Stimulated activated CD4-positive, alpha-beta T cell treated with anti-CD3 and anti-CD28 coated beads, Interleukin-12 subunit alpha, Interleukin-12 subunit beta, amount 100 ng/mL, for 48 hours (primary cell): ENCODE measurements at regions not wholly inside any gene's neighbourhood (a gene's known extent, or its start where the extent isn't known, plus 50 kb on each side); places are given as distances from the start of the nearest gene placed in this dataset.
"Not testable (repeated sequence)": the region's sequence is repeated elsewhere in the genome, so short reads cannot be mapped to it uniquely, and the experiment has no call there.

Source experiments
- DNase-seq, 3 donors: peaks; one replicate each; pipeline ENCODE4 v3.0.0-alpha.2; 2020; ENCODE audit warnings: low read depth in 2 of 3, low spot score in 1 of 3

DNA sequence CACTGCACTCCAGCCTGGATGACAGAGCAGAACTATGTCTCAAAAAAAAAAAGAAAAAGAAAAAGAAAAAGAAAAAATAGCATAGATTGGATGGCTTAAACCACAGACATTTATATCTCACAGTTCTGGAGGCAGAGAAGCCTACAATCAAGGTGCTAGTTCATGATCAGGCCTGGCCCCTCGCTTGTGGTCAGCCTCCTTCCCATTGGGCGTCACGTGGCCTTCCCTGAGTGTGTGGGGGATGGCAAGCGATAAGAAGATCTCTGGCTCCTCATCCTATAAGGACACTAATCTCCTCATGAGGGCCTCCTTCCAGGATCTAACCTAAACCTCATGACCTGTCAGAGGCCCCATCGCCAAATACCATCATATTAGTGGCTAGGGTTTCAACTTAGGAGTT, 320.2 kb upstream of the SPATA31A3 start:
- DNase-seq: not testable (repeated sequence)

DNA sequence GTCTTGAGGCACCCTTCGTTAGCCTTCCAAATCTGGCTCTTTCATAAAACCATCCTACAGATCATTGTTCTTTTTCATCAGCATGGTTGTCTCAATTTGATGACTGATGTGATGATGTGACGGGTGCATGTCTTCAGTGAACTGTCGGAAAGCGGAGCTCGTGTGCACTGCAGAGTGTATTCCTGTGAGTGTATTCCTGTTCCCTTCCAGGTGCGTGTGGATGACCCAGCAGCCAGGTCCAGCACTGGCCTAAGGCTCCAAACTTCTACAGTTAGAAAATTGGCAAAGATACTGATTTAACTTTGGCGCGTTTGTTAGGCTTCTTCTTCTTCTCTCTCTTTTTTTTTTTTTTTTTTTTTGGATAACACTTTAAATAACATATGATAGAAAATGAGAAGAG, 314.8 kb upstream of the SPATA31A3 start:
- not testable (repeated sequence) for DNase-seq

DNA sequence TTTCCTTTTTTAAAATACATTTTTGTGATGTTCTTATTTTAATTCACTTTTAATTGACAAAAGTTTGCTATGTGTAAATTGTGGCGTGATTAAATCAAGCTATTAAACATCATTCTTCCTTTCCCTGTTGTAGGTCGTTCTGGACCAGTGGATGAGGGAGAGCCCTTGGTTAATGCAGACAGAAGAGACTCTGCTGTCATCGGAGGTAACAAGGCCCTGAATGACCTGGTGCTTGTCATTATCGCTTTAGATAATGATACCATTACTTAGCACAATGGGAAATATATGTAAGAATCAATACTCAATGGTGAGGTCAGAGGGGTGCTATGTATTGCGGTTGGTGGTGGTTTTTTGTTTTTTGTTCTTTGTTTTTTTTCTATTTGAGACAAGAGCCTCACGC, 296.4 kb upstream of the SPATA31A3 start:
- not testable (repeated sequence) for DNase-seq

DNA sequence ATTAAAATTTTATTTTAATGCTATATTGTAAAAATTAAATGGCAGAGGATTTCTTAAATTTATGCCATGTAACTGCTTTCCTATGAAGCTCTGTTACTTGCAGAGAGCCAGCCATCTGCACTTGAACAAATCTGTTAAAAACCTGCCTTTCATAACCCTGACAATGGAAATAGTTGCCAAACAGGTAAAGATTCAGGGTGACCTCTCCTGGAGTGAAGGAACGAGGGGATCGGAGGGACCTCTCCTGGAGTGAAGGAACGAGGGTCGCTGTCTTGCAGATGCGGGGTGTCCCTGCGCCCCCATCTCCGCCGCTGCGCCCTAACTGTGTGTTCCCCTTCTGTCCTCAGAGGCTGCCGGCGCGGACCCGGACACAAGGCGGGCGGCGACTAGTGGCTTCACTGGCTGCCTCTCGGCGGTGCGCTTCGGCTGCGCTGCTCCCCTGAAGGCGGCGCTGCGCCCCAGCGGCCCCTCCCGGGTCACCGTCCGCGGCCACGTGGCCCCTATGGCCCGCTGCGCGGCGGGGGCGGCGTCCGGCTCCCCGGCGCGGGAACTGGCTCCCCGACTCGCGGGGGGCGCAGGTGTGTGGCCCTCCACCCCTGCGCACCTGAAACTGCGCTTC, 295.9 kb upstream of the SPATA31A3 start:
- DNase-seq: not testable (repeated sequence)

DNA sequence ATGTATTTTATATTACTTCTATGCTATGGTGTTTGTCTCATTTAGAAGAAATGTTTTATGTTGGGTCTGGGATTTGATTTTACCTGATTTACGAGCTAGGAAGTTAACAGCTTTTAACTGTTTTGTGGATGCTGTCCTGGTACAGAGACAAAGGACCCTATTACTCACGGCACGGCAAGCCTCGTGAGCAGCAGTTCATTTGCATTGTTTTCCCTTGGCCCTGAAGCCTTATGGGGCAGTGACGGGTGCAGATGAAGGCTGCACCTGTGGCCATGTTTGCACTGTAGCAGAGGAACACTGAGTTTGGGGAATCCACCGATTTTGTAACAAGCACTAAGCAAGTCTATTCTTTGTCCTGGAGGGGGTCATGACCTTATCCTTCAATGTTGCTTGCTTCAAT, 291.9 kb upstream of the SPATA31A3 start:
- not testable (repeated sequence) for DNase-seq

DNA sequence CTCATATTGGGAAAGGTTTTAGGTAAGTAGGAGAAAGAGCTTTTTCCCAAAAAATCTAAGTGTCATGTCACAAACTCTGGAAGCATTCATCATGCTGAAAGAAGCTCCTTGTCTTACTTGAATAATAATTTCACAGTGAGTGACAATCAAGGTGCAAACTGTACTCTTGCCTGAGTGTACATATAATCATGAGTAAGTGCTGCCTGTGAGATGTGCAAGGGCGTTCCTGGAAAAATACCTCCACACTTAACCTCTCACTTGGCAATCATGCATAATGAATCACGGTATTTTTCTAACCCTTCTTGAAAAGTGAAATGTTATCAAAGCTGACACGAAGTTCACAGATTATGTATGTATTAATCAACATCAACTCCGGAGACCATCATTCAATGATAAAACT, 289.2 kb upstream of the SPATA31A3 start:
- not testable (repeated sequence) for DNase-seq

DNA sequence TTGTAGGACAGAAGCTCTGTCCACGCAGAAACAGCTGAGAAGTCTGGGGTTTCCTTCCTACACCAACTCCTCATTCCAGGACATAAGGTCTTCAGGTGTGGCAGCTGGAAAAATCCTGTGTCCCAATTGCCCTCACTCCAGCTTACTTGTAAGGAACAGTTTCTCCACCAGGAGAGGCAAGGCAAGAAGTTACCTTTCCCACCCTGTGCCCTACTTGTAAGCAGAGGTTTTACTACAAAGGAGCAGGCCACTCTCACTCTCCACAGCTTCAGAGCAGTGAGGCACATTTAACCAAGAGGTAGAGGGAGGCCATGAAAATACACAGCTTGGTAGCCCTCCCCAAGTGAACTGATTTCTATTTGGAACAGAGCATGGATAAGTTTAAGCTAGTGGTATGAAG, 277.3 kb upstream of the SPATA31A3 start:
- not testable (repeated sequence) for DNase-seq

DNA sequence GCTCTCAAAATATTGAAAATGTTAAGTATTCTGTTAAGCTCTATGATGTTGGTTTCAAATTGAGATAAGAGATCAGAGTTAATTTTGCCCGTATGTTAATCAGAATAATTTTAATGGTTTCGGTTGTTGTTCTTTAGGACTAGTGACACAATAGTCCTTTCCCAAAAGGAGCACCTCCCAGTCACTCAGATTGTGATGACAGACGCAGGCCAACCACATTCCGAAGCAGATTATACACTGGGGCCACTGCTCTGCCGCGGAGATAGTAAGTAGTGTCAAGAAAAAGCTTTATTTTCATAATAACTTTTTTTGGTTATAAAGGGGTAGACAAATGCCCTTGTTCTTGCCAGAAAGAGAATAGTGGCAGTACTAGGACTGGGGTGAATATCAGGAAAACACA, 265.5 kb upstream of the SPATA31A3 start:
- DNase-seq: not testable (repeated sequence)

DNA sequence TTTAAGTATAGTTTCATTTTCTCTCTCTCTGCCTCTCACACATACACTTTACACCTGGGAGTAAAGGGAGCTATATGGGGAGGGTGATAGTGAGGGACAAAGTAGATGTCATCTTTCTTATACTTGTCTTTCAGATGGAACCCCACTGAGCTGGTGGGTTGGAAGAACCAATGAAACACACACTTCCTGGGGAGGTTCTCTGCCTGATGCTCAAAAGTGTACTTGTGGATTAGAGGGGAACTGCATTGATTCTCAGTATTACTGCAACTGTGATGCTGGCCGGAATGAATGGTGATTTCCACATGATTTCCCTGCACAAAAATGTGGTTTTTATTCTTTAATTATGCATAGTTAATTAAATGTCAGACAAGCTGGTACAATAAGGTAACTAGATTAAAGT, 256.6 kb upstream of the SPATA31A3 start:
- not testable (repeated sequence) for DNase-seq

DNA sequence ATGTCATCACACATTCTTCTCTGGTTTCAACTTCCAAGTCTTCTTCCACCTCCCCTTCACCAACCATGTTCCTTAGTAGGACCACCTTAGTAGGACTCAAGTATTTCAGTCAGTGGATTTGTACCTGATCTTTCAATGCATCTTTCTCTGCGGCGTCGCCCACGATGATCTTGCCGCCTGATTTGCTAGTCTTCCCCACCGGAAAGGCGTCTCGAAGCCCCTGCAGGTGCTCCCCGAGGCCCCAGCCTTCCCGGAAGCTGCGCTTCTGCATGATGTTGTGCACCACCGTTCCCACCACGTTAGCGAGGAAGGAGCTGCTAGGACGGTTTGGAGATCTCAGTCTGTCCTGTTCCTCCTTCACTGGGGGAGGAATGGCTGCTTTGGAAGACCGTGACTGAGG, 219.7 kb upstream of the SPATA31A3 start:
- not testable (repeated sequence) for DNase-seq

DNA sequence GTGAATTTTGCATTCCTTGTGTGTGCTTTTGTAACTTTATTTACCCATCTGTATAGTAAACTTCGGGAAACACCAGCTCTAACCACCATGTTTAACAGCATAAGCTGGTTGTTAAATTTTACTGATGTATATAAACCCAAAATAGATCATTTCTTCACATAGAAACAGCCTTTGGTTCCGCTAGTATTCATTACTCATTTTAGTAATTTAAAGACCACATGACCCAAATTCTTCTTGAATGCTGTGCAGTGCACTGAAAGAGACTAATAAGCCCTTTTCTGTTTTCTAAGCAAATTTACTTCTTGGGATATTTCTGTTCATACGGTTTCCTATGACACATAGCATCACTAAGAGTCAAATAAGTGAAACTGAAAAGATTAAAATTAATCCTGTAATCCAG, 218.5 kb upstream of the SPATA31A3 start:
- DNase-seq: not testable (repeated sequence)

DNA sequence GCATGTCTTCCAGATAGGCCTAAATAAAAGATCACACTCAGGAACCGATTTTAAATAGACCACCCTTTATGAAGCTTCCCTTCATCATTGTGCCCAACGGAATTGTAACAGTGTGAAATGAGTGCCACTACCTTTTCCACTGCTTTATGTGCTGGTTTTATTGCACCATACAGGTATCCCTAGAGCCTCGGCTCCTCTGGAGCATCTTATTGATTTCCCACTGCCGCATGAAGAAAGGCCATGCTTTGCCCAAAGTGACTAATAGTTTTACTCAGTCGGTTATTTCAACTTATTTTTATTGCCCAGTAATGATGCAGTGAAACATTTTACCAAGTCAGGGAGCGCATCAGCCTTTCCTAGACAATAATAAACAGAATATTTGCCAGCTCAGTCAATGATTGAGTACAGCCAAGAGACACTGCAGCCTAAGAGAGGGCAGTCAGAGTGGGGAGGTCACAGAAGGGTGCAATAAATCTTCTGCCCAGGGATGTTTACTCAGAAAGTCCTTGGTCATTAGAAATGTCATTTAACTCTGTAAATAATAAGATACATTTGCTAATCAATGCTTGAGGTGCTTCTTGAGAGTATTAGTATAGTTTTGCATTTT, 216.6 kb upstream of the SPATA31A3 start:
- DNase-seq: not testable (repeated sequence)

DNA sequence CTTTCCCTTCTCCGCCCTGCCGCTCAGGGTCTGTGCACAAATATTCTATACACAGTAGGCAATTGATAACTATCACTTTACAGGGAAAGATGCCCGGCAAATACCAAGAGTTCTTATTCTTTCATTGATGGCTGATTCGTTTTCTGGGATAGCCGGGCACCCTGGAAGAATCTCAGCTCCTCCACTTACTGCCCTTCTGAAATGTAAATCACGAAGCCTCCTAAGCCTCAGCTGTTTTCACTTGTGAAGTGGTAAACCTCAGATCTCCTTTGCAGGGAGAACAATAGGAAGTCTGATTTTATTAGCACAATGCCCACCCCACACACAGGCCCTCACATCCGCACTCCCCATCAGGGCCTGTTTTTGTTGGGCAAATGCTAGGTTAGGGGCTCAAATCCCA, 203.8 kb upstream of the SPATA31A3 start:
- not testable (repeated sequence) for DNase-seq

DNA sequence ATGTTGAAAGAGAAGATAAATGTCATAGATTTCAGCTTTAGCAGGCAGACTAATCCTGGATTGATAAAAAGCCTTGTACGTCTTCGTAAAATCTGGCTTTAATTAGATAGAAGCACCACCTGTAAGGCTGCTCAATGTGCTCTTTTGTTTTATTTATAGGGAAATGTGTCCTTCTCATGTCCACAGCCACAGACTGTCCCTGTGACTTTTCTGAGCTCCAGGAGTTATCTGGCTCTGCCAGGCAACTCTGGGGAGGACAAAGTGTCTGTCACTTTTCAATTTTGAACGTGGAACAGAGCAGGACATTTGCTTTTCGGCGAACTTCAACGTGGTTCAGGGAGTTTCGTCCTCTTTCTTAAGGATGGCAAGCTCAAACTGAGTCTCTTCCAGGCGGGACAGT, 203.0 kb upstream of the SPATA31A3 start:
- not testable (repeated sequence) for DNase-seq

DNA sequence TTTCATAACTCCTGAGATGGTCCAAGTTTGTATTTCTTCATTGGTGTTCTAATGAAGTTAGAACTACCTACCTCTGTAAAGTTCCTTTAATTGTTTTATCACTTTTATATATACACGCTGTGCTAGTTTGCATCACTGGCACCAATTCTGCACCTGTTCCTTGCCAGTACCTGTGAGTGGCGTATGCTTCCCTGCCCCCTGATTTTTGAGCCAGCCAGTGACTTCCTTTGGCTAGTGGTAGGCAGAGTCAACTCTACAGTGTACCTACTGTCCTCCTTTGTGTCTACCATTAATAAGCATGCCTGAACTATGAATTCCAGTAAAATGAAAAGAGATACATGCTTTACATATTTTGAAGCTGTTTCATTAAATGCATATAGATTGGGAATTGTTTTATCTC, 186.8 kb upstream of the SPATA31A3 start:
- not testable (repeated sequence) for DNase-seq

DNA sequence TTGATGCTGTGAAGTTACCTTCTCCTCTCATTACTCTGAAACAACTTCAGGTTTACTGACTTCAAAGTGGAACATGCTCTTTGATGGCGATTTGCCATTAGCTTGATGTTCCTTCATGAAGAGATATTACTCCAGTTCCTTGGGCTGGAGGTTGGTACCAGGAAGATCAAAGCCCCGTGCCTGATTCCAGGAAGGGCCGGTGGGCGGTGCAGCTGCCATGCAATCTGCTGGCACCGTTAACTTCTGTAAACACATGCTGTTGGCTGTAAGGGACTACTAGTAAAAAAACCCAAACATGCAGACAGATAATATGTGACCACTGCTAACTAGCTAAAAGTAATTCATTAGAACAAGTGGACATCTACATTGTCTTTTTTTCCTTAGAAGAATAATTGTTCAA, 182.8 kb upstream of the SPATA31A3 start:
- not testable (repeated sequence) for DNase-seq

DNA sequence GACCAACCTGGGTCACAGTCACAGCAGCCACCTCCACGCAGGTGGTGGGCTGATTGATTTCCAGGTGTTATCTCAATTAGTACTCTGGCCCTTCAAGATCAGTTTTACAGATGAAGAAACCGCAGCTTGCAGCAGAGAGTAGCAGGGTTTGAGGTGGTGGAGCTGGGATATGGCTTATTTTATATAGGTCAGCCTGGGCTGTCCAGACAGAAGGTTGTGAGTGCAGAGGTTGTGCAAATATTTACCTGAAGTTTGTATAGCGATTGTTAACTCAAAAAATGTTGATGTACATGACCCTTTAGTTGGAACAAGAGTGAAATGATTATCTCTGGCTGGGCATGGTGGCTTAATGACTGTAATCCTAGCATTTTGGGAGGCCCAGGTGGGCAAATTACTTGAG, 179.4 kb upstream of the SPATA31A3 start:
- DNase-seq: not testable (repeated sequence)

DNA sequence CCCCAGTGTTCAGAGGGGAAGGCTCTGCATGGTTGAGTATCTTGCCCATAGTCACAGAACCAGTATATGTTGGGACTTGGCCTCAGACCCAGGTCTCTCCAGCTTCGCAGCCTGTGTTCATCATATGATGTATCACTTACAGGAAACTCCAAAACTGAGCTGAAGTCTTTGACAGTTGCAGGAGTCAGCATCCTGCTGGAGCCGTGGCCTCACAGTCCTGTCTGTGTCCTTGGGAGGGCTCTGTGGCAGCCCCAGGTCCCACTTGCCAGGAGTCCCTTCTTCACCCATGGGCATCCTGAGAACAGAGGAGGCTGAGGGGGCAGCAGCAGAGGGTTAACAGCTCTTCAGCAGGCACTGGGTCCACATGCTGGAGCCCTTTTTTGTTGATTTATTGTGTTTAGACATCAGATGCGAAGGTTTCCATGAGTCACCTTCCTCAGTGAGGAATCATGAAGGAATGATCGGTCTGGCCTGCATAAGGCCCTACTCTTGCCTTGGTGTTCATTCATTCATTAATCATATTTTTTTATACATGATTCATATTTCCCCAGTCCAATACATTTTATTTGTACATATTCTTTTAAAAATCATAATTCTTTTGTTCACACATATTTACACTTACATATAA, 176.3 kb upstream of the SPATA31A3 start:
- not testable (repeated sequence) for DNase-seq

DNA sequence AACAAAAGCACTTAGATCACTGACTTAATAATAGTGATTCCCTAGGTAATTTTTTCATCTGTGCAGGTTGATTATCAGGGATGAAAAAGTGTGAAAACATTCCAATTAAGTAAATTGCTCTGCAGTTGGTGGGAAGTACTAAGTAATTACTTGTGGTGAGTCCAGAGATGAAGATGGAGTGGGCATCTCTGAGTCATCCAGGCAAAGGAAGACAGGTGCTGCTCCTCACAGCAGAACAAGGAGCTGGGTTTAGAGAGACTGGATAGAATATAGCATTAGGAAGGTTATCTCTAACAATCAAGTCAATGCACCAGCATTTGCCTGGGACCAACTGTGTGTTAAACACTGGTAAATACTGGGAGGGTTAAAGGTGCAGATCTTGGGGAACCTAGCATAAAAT, 174.0 kb upstream of the SPATA31A3 start:
- DNase-seq: not testable (repeated sequence)

DNA sequence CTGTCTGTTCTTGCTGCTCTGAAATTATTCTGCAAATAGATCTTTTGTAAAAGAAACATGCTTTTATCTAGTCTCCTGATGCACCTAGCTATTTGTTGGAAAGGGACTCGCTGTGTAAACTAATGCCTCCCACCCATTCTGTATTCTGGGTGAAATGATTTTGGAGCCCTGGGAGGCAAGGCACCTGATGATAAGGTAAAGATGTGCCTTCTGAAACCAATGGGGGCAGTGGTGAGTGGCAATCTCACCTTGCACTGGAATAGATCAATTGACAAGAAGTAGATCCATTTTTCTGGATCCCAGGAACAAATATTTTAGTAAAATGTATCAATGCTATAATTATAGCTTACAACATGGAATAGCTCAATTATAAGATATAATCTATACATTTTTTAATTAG, 170.5 kb upstream of the SPATA31A3 start:
- not testable (repeated sequence) for DNase-seq

DNA sequence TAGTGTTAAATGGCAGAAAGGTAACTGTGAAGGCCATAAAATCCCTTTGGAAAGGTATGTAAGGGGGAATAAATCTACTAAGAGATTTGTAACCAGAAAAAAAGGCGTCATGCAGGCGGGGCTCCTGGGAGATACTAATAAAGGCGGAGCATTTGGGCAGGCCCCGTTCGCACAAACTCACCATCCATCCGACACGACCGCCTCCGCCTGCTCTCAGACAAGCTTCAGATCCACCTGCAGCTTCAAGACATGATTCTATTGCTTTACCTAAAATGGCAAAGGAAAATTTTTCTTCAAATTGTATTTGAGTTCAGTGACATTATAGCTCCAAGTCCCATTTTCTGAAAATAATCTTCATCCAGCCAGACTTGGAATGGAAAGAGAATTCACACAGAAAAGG, 162.9 kb upstream of the SPATA31A3 start:
- DNase-seq: not testable (repeated sequence)

DNA sequence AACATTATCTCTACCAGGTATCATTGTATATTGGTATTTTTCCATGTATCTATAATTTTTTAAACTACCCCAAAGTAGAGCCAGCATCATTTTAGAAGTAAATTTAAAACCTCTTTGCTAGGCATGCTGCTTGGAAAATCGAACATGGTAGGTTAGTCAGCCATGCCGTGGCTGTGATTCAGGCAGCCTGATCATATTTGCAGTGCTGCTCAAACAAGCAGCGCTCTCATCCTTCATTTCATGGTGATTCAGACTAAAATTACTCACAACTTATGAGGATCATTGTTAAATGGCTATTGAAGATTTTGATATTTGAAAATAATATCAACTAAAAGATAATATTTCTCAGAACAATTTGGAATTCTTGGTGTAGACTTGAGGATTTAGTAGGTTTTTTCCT, 161.2 kb upstream of the SPATA31A3 start:
- not testable (repeated sequence) for DNase-seq
